ENCODE measurements at regions not wholly inside any gene's neighbourhood (a gene's known extent, or its start where the extent isn't known, plus 50 kb on each side); places are given as distances from the start of the nearest gene placed in this dataset.

DNA sequence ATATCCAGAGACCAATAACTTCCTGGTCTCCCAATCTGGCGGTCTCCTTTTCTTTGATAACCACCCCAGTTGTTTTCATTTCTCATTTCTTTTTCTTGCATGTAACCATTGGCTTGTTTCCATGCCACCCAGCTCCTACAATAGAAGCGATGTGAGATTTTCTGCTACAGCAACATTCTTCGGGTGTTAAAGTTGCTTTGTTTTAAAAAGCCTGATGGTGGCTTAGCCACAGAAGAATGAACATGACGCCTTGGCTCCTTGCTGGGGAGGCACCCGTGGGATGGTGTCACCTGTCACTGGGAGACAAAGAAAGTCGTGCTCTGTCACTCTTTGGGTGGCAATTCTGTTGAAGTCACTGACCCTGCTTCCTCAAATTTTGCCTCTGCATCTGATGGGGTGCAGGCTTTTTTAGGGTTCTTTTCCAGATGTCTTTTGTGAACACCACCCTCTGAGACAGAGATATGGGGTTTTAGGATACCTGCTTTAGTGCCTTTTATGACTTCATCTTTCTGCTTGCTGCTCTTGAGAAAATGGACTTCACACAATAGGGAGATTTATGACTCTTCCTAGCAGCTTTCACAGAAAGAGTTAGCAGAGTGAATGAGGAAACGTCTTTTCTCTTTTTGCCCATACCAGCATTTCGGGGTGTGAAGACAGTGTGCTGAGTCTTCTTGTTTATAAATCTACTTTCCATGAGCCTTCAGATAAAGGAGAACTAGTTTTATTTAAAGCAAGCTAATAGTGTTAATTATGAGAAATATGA is 265.3 kb upstream of the TBX3 start:
- TF ChIP-seq, protein P1, sequence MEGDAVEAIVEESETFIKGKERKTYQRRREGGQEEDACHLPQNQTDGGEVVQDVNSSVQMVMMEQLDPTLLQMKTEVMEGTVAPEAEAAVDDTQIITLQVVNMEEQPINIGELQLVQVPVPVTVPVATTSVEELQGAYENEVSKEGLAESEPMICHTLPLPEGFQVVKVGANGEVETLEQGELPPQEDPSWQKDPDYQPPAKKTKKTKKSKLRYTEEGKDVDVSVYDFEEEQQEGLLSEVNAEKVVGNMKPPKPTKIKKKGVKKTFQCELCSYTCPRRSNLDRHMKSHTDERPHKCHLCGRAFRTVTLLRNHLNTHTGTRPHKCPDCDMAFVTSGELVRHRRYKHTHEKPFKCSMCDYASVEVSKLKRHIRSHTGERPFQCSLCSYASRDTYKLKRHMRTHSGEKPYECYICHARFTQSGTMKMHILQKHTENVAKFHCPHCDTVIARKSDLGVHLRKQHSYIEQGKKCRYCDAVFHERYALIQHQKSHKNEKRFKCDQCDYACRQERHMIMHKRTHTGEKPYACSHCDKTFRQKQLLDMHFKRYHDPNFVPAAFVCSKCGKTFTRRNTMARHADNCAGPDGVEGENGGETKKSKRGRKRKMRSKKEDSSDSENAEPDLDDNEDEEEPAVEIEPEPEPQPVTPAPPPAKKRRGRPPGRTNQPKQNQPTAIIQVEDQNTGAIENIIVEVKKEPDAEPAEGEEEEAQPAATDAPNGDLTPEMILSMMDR (IDR thresholded peaks at IDR 0.05) = no peak
- TF ChIP-seq EZH2 (IDR thresholded peaks at IDR 0.05) = no peak
- TF ChIP-seq EZH2phosphoT487 (IDR thresholded peaks at IDR 0.05) = no peak
- Mint-ChIP-seq H3K9me3 (no peaks in the 10 kb centered on the region), H3K27ac (no peak overlapping the region), H3K27me3 (ENCODE audit: insufficient read depth, low read depth) (peaks cover 6% of the 10 kb centered on the region), H3K4me1 (peaks cover 8% of the 10 kb centered on the region), H3K4me3 (no peak overlapping the region), H3K36me3 (no peaks in the 10 kb centered on the region)
- no peaks in the 10 kb centered on the region for H3K9me3 ChIP-seq (ENCODE audit: low read depth)
- no peak overlapping the region for H3K27ac ChIP-seq
- no peaks in the 10 kb centered on the region for H3K27me3 ChIP-seq
- no peak overlapping the region for H3K4me3 ChIP-seq
- no peak overlapping the region for H3K9ac ChIP-seq
- no peak overlapping the region for H2AFZ ChIP-seq (replicated peaks)
- peaks cover 7% of the 10 kb centered on the region for H3K4me1 ChIP-seq
- no peaks in the 10 kb centered on the region for H4K20me1 ChIP-seq (ENCODE audit: low read depth)
- H3K36me3 ChIP-seq = no peaks in the 10 kb centered on the region
- no peaks in the 10 kb centered on the region for H3K79me2 ChIP-seq (ENCODE audit: low read depth)
- peak; percentile 15 for DNase-seq (ENCODE audit: low spot score)
- no peak overlapping the region for H3K4me2 ChIP-seq
- H3F3A ChIP-seq (ENCODE audit: low read depth) = no peaks in the 10 kb centered on the region

DNA sequence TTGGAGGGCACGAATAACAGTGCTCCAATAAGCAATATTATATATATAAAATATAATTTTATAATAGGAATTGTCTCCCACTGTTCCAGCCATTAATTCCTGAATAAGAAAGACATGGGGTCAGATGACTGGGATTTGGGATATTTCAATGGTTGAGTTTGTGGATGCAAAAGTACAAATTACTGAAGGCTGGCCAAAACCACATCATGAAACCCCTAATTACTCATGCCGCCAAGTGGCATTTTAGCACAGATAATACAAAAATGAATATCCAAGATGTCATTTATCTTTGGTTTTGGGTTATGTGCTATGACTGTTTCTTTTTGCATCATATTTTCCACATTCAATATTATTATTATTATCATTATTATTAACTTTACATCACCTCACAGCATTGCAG is 261.4 kb upstream of the TBX3 start:
- Histone ChIP-seq H2AFZ (replicated peaks) (no peak overlapping the region), H3K4me1 (peaks cover 7% of the 10 kb centered on the region), H3K9me3 (ENCODE audit: low read depth) (no peaks in the 10 kb centered on the region), H3K27me3 (no peaks in the 10 kb centered on the region), H3K36me3 (no peaks in the 10 kb centered on the region), H3K9ac (no peak overlapping the region), H3K79me2 (ENCODE audit: low read depth) (no peaks in the 10 kb centered on the region), H3K27ac (no peak overlapping the region), H3F3A (ENCODE audit: low read depth) (no peaks in the 10 kb centered on the region), H3K4me3 (no peak overlapping the region), H3K4me2 (no peak overlapping the region), H4K20me1 (ENCODE audit: low read depth) (no peaks in the 10 kb centered on the region)
- H3K27ac Mint-ChIP-seq = no peak overlapping the region
- no peak overlapping the region for H3K4me3 Mint-ChIP-seq
- peaks cover 3% of the 10 kb centered on the region for H3K4me1 Mint-ChIP-seq
- H3K9me3 Mint-ChIP-seq = no peaks in the 10 kb centered on the region
- H3K27me3 Mint-ChIP-seq (ENCODE audit: insufficient read depth, low read depth) = peaks cover 12% of the 10 kb centered on the region
- no peaks in the 10 kb centered on the region for H3K36me3 Mint-ChIP-seq
- TF ChIP-seq EZH2 (IDR thresholded peaks at IDR 0.05) (no peak), EZH2phosphoT487 (IDR thresholded peaks at IDR 0.05) (no peak)
- TF ChIP-seq, protein P1 (IDR thresholded peaks at IDR 0.05) = no peak
- no peak for DNase-seq (ENCODE audit: low spot score)

DNA sequence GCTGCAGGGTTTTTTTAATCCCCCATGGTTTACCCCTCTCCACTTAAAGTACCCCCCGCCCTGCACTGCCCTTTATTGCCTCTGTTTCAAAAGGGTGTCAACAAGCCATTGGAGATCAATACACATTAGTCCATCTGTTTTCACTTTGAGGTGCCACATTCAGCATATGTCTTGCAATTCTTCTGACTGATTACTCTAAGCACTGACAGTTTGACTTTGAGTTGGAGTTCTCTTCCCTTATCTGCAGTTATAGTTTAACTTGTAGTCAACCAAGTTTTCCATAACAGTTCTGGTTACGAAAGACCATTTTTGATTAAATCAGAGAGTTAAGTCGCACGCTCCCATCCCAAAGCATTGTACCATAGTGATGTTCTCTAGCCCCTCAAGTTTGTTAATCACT is 260.8 kb upstream of the TBX3 start:
- Mint-ChIP-seq H3K36me3 (no peaks in the 10 kb centered on the region), H3K9me3 (no peaks in the 10 kb centered on the region), H3K4me3 (no peak overlapping the region), H3K27ac (no peak overlapping the region), H3K27me3 (ENCODE audit: insufficient read depth, low read depth) (peaks cover 12% of the 10 kb centered on the region), H3K4me1 (peaks cover 3% of the 10 kb centered on the region)
- no peaks in the 10 kb centered on the region for H3K27me3 ChIP-seq
- no peak overlapping the region for H2AFZ ChIP-seq (replicated peaks)
- no peaks in the 10 kb centered on the region for H3F3A ChIP-seq (ENCODE audit: low read depth)
- TF ChIP-seq EZH2 (IDR thresholded peaks at IDR 0.05) = no peak
- TF ChIP-seq, protein P1 (IDR thresholded peaks at IDR 0.05) = no peak
- TF ChIP-seq EZH2phosphoT487 (IDR thresholded peaks at IDR 0.05) = no peak
- H3K27ac ChIP-seq = no peak overlapping the region
- H3K9ac ChIP-seq = no peak overlapping the region
- peaks cover 7% of the 10 kb centered on the region for H3K4me1 ChIP-seq
- H4K20me1 ChIP-seq (ENCODE audit: low read depth) = no peaks in the 10 kb centered on the region
- no peaks in the 10 kb centered on the region for H3K9me3 ChIP-seq (ENCODE audit: low read depth)
- H3K36me3 ChIP-seq = no peaks in the 10 kb centered on the region
- no peak for DNase-seq (ENCODE audit: low spot score)
- H3K4me2 ChIP-seq = no peak overlapping the region
- no peaks in the 10 kb centered on the region for H3K79me2 ChIP-seq (ENCODE audit: low read depth)
- no peak overlapping the region for H3K4me3 ChIP-seq
